Fibroblast of skin of left quadriceps (primary cell): ENCODE measurements at regions not wholly inside any gene's neighbourhood (a gene's known extent, or its start where the extent isn't known, plus 50 kb on each side); places are given as distances from the start of the nearest gene placed in this dataset.

Source experiments
- DNase-seq, 2 experiments: peaks; one replicate each; pipeline ENCODE4 v3.0.0-alpha.2; 2013; ENCODE audit warnings: low read depth in 2 of 2

- DNase-seq = no peak
Measured at GRCh38 chr2:8300905-8301304, 381.0 kb upstream of the ID2 start.

- no peak for DNase-seq
Measured at GRCh38 chr2:8303322-8303832, 378.5 kb upstream of the ID2 start.

- DNase-seq = no peak
Measured at GRCh38 chr2:8304821-8305766, 376.8 kb upstream of the ID2 start.

- peak; percentile 44 to 45 for DNase-seq
Measured at GRCh38 chr2:8306530-8307351, 375.1 kb upstream of the ID2 start.

- DNase-seq = no peak
Measured at GRCh38 chr2:8307606-8308180, 374.2 kb upstream of the ID2 start.

- DNase-seq = no peak
Measured at GRCh38 chr2:8309131-8309530, 372.7 kb upstream of the ID2 start.

GRCh38 chr2:8310557-8311455, 371.1 kb upstream of the ID2 start:
- DNase-seq = no peak

GRCh38 chr2:8312221-8312620, 369.6 kb upstream of the ID2 start:
- no peak for DNase-seq

GRCh38 chr2:8312861-8313830, 368.7 kb upstream of the ID2 start:
- DNase-seq = no peak

GRCh38 chr2:8314063-8314462, 367.8 kb upstream of the ID2 start:
- no peak for DNase-seq

GRCh38 chr2:8315531-8316165, 366.2 kb upstream of the ID2 start:
- DNase-seq = no peak

GRCh38 chr2:8316356-8316755, 365.5 kb upstream of the ID2 start:
- DNase-seq = no peak

- no peak for DNase-seq
Measured at GRCh38 chr2:8317418-8317817, 364.4 kb upstream of the ID2 start.

- DNase-seq = no peak
Measured at GRCh38 chr2:8319219-8319618, 362.6 kb upstream of the ID2 start.

- no peak for DNase-seq
Measured at GRCh38 chr2:8320311-8321066, 361.4 kb upstream of the ID2 start.

- DNase-seq = no peak
Measured at GRCh38 chr2:8322634-8323033, 359.2 kb upstream of the ID2 start.

GRCh38 chr2:8324164-8324856, 357.5 kb upstream of the ID2 start:
- DNase-seq = no peak

- DNase-seq = no peak
Measured at GRCh38 chr2:8324901-8325300, 357.0 kb upstream of the ID2 start.
